CD14-positive monocyte (primary cell): ENCODE measurements at regions not wholly inside any gene's neighbourhood (a gene's known extent, or its start where the extent isn't known, plus 50 kb on each side); places are given as distances from the start of the nearest gene placed in this dataset.

Experiments
- DNase-seq, 3 donors: peaks; one replicate each; pipeline ENCODE4 v3.0.0-alpha.2; 2011 to 2022
- H2AFZ ChIP-seq: 2 replicates; pipeline ENCODE4 v1.6.0; 2012; ENCODE audit warnings: mild to moderate bottlenecking, low read depth, low read length, inconsistent platforms; ENCODE audit not compliant: insufficient read depth, poor library complexity, severe bottlenecking
- H3K27ac ChIP-seq, 2 donors: 1 replicate in 1 of 2; 2 replicates in 1 of 2; pipeline ENCODE4 v1.5.1; 2012 to 2013; ENCODE audit warnings: low read length in 2 of 2, control low read depth in 1 of 2, inconsistent platforms in 1 of 2, low read depth in 1 of 2, mild to moderate bottlenecking in 1 of 2
- H3K27me3 ChIP-seq, 2 donors: one replicate each; pipeline versions ENCODE4 v1.6.0 to v1.6.1; 2011 to 2013; ENCODE audit warnings: low read length in 2 of 2; ENCODE audit not compliant: control insufficient read depth in 2 of 2, insufficient read depth in 2 of 2
- H3K36me3 ChIP-seq, 2 donors: replicated peaks in 1 of 2; 1 replicate in 1 of 2; 2 replicates in 1 of 2; pipeline versions ENCODE4 v1.5.1 to v1.6.1; 2012 to 2013; ENCODE audit warnings: low read length in 2 of 2, control low read depth in 1 of 2, inconsistent platforms in 1 of 2, mild to moderate bottlenecking in 1 of 2; ENCODE audit not compliant: insufficient read depth in 2 of 2, control insufficient read depth in 1 of 2
- H3K4me1 ChIP-seq, 2 donors: 1 replicate in 1 of 2; 2 replicates in 1 of 2; pipeline versions ENCODE4 v1.5.1 to v1.6.1; 2012 to 2013; ENCODE audit warnings: low read length in 2 of 2, control low read depth in 1 of 2, inconsistent platforms in 1 of 2, mild to moderate bottlenecking in 1 of 2, moderate library complexity in 1 of 2; ENCODE audit not compliant: insufficient read depth in 2 of 2, control insufficient read depth in 1 of 2
- H3K4me2 ChIP-seq: replicated peaks from 2 replicates; pipeline ENCODE3; 2012; ENCODE audit warnings: low read length, moderate library complexity, mild to moderate bottlenecking; ENCODE audit not compliant: poor library complexity, severe bottlenecking; ENCODE audit errors: extremely low read depth
- H3K4me3 ChIP-seq, 3 experiments: fragments of 200-600 bp in 1 of 3; sonication (generic) in 1 of 3; replicated peaks in 1 of 3; 1 replicate in 2 of 3; 2 replicates in 1 of 3; pipeline ENCODE4 v1.5.1; 2011 to 2013; ENCODE audit warnings: low read length in 3 of 3, mild to moderate bottlenecking in 3 of 3, control low read depth in 2 of 3, low read depth in 2 of 3, inconsistent platforms in 1 of 3, moderate library complexity in 1 of 3
- H3K79me2 ChIP-seq: 2 replicates; pipeline ENCODE4 v1.6.0; 2012; ENCODE audit warnings: mild to moderate bottlenecking, control low read depth, inconsistent platforms, low read length, moderate library complexity; ENCODE audit not compliant: insufficient read depth
- H3K9ac ChIP-seq: 2 replicates; pipeline ENCODE4 v1.6.0; 2017; ENCODE audit warnings: low read length, mild to moderate bottlenecking; ENCODE audit not compliant: insufficient read depth, poor library complexity, severe bottlenecking
- H3K9me3 ChIP-seq, 2 donors: replicated peaks in 1 of 2; 1 replicate in 1 of 2; 2 replicates in 1 of 2; pipeline versions ENCODE4 v1.5.1 to v1.6.1; 2012 to 2013; ENCODE audit warnings: low read length in 2 of 2, control low read depth in 1 of 2; ENCODE audit not compliant: control insufficient read depth in 1 of 2, insufficient read depth in 1 of 2
- H4K20me1 ChIP-seq: 2 replicates; pipeline ENCODE4 v1.6.0; 2012; ENCODE audit warnings: mild to moderate bottlenecking, low read length, control low read depth, moderate library complexity; ENCODE audit not compliant: insufficient read depth
- H3K27ac Mint-ChIP-seq, 7 donors: one replicate each; pipeline ENCODE4 v1.8.0; 2020; ENCODE audit warnings: mild to moderate bottlenecking in 7 of 7, mixed read lengths in 7 of 7, moderate library complexity in 6 of 7, inconsistent platforms in 2 of 7
- H3K27me3 Mint-ChIP-seq, 3 donors: one replicate each; pipeline ENCODE4 v1.8.0; 2021 to 2022; ENCODE audit warnings: low read depth in 3 of 3, mild to moderate bottlenecking in 3 of 3, mixed read lengths in 3 of 3, moderate library complexity in 3 of 3, inconsistent platforms in 1 of 3
- H3K36me3 Mint-ChIP-seq, 2 donors: one replicate each; pipeline ENCODE4 v1.8.0; 2020; ENCODE audit warnings: mixed read lengths in 2 of 2, inconsistent platforms in 1 of 2, mild to moderate bottlenecking in 1 of 2
- H3K4me1 Mint-ChIP-seq: one replicate; pipeline ENCODE4 v1.8.0; 2020; ENCODE audit warnings: mild to moderate bottlenecking, mixed read lengths
- H3K4me3 Mint-ChIP-seq, 2 donors: one replicate each; pipeline ENCODE4 v1.8.0; 2020; ENCODE audit warnings: mild to moderate bottlenecking in 2 of 2, mixed read lengths in 2 of 2, moderate library complexity in 1 of 2
- H3K9me3 Mint-ChIP-seq, 7 donors: one replicate each; pipeline ENCODE4 v1.8.0; 2020 to 2022; ENCODE audit warnings: mixed read lengths in 7 of 7, mild to moderate bottlenecking in 6 of 7, moderate library complexity in 6 of 7, inconsistent platforms in 2 of 7
- CTCF ChIP-seq: fragments of 200-600 bp; IDR thresholded peaks from one replicate; pipeline ENCODE4 v1.8.0; 2022; ENCODE audit warnings: antibody characterized with exemption, mild to moderate bottlenecking
- WGBS: methylation state at CpG from one replicate; pipeline ENCODE4 v1.1.5; 2013; ENCODE audit warnings: missing lambda C conversion rate; ENCODE audit not compliant: insufficient coverage; 5-methylcytosine and 5-hydroxymethylcytosine counted together
- intact Hi-C, 2 donors: fragments of 100-400 bp; cut with micrococcal nuclease; formaldehyde crosslinking; loops; one replicate each; pipeline versions ENCODE4 v1.15.0 to v1.15.1; 2023

DNA sequence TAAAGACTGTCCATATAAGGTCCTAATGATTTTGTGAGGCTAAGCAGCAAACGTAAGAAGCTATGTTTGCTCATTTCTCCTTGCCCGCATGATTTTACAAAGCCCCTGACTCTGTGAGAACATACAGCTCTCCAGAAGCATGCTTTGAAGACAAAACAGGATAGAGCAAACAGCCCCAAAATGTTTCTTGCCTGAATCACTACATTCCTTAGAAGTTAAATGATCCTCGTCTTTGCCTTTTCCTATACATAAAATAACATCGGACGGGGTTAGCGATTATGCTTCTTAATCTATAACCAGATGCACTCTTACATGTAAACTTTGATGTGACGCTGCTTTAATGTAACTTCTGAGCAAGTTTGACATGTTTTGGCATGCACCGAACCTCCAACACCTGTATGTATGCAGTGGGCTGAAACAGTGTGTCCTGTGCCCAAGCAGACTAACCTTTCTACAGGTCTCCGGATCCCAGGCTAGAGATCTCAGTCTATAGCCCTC is 353.7 kb downstream of the CETN3 start:
- no peak overlapping the region for H3K27ac ChIP-seq
- H3K9ac ChIP-seq: no peak overlapping the region
- no peaks in the 10 kb centered on the region for H3K4me1 ChIP-seq
- intact Hi-C loops: no loop called here
- peaks cover 0 to 2% (median 1%) of the 10 kb centered on the region in 3 donors for H3K27me3 Mint-ChIP-seq
- H3K4me3 Mint-ChIP-seq: no peak overlapping the region
- H3K9me3 Mint-ChIP-seq: peaks cover 0 to 9% (median 4%) of the 10 kb centered on the region in 7 donors
- no peak overlapping the region for H2AFZ ChIP-seq
- H3K4me2 ChIP-seq: no peak overlapping the region
- H3K79me2 ChIP-seq: no peaks in the 10 kb centered on the region
- H3K27ac Mint-ChIP-seq: no peak overlapping the region
- H3K9me3 ChIP-seq: peaks cover 0 to 3% of the 10 kb centered on the region in 2 donors
- no peak for TF ChIP-seq CTCF
- H3K4me1 Mint-ChIP-seq: no peaks in the 10 kb centered on the region
- H3K27me3 ChIP-seq: no peaks in the 10 kb centered on the region
- no peaks in the 10 kb centered on the region for H3K36me3 ChIP-seq
- no peaks in the 10 kb centered on the region for H4K20me1 ChIP-seq
- WGBS: 90% methylated on average over 9 of the region's 9 CpGs
- DNase-seq: no peak
- no peak overlapping the region for H3K4me3 ChIP-seq
- H3K36me3 Mint-ChIP-seq: no peaks in the 10 kb centered on the region

DNA sequence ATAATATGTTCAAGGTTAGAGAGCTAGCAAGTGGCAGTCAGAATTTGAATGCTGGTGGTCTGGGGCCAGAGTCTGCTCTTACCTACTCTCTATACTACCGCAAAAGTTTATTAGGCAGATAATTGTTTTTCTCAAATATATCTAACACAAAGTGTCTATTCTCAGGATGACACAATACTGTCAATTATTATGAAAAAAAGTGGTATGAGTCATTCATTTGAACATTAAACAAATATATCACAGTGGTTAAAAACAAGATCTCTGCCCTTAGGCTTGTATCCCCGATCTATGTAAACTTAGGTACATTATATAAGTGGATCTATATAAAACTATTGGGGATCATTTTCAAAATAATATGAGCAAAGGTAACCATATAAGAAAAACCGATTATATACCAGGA is 354.9 kb downstream of the CETN3 start:
- Histone ChIP-seq H3K4me3 (no peak overlapping the region), H2AFZ (no peak overlapping the region), H3K79me2 (no peaks in the 10 kb centered on the region), H3K4me1 (no peaks in the 10 kb centered on the region), H3K9me3 (peaks cover 0 to 3% of the 10 kb centered on the region in 2 donors), H3K36me3 (no peaks in the 10 kb centered on the region), H3K27ac (no peak overlapping the region), H4K20me1 (no peaks in the 10 kb centered on the region), H3K4me2 (no peak overlapping the region), H3K27me3 (no peaks in the 10 kb centered on the region), H3K9ac (no peak overlapping the region)
- WGBS: no CpG with 5 or more reads among the region's 3 CpGs
- DNase-seq: no peak
- intact Hi-C loops: no loop called here
- no peaks in the 10 kb centered on the region for H3K36me3 Mint-ChIP-seq
- H3K9me3 Mint-ChIP-seq: peaks cover 0 to 6% (median 4%) of the 10 kb centered on the region in 7 donors
- H3K27ac Mint-ChIP-seq: no peak overlapping the region
- no peaks in the 10 kb centered on the region for H3K4me1 Mint-ChIP-seq
- no peak overlapping the region for H3K4me3 Mint-ChIP-seq
- no peak for TF ChIP-seq CTCF
- peaks cover 0 to 2% (median 1%) of the 10 kb centered on the region in 3 donors for H3K27me3 Mint-ChIP-seq
